GM12875 (cell line): ENCODE measurements at regions not wholly inside any gene's neighbourhood (a gene's known extent, or its start where the extent isn't known, plus 50 kb on each side); places are given as distances from the start of the nearest gene placed in this dataset.

Experiments
- H3K4me3 ChIP-seq: one replicate; pipeline ENCODE4 v1.5.1; 2011; ENCODE audit warnings: low read depth, low read length, control low read depth
- TF ChIP-seq, protein P1 (sequence below): IDR thresholded peaks from 2 replicates; pipeline ENCODE4 v1.5.1; 2011; ENCODE audit warnings: low read depth, mild to moderate bottlenecking, control low read depth, inconsistent platforms, low read length, moderate library complexity, borderline replicate concordance; ENCODE audit not compliant: insufficient read depth

GRCh38 chr17:54172096-54172984 is 349.6 kb downstream of the KIF2B start:
- H3K4me3 ChIP-seq: no peak overlapping the region
- TF ChIP-seq, protein P1, sequence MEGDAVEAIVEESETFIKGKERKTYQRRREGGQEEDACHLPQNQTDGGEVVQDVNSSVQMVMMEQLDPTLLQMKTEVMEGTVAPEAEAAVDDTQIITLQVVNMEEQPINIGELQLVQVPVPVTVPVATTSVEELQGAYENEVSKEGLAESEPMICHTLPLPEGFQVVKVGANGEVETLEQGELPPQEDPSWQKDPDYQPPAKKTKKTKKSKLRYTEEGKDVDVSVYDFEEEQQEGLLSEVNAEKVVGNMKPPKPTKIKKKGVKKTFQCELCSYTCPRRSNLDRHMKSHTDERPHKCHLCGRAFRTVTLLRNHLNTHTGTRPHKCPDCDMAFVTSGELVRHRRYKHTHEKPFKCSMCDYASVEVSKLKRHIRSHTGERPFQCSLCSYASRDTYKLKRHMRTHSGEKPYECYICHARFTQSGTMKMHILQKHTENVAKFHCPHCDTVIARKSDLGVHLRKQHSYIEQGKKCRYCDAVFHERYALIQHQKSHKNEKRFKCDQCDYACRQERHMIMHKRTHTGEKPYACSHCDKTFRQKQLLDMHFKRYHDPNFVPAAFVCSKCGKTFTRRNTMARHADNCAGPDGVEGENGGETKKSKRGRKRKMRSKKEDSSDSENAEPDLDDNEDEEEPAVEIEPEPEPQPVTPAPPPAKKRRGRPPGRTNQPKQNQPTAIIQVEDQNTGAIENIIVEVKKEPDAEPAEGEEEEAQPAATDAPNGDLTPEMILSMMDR: no peak

- H3K4me3 ChIP-seq: no peak overlapping the region
- TF ChIP-seq, protein P1: no peak
Measured at GRCh38 chr17:54172985-54173316, 350.2 kb downstream of the KIF2B start.

- TF ChIP-seq, protein P1: no peak
Measured at GRCh38 chr17:54177606-54178308, 355.0 kb downstream of the KIF2B start.

GRCh38 chr17:54180950-54181349 is 358.2 kb downstream of the KIF2B start:
- no peak overlapping the region for H3K4me3 ChIP-seq
- TF ChIP-seq, protein P1: no peak

More at GRCh38 chr17:54177606-54178308, 355.0 kb downstream of the KIF2B start:
- H3K4me3 ChIP-seq: no peak overlapping the region

- no peak overlapping the region for H3K4me3 ChIP-seq
- TF ChIP-seq, protein P1: no peak
Measured at GRCh38 chr17:54191261-54191660, 368.5 kb downstream of the KIF2B start.

DNA sequence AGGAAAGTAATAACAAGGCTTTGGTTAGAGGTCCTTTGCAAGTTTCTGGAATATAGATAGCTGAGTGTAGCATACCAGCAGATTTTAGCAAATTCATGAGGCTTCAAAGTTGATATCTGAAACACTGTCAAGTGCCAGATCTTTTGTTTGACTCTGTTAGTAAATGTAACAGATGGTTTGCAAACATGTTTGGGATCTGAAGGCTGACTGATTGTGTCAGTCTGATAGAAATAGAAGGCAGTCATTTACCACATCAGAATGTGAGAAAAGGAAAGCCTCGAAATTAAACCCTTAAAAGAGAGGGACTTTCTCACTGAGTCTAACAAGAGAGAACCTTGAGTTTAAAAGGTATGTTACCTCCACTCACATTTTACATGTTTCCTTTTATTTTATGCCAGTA is 371.5 kb downstream of the KIF2B start:
- TF ChIP-seq, protein P1: no peak
- no peak overlapping the region for H3K4me3 ChIP-seq
